ENCODE measurements at regions not wholly inside any gene's neighbourhood (a gene's known extent, or its start where the extent isn't known, plus 50 kb on each side); places are given as distances from the start of the nearest gene placed in this dataset.

- no peak for TF ChIP-seq CTCF (IDR thresholded peaks at IDR 0.05)
- TF ChIP-seq EP300 (IDR thresholded peaks at IDR 0.05) = no peak
- no peak for TF ChIP-seq POLR2A (IDR thresholded peaks at IDR 0.05)
Measured at GRCh38 chr20:53823121-53823764, 229.6 kb upstream of the ZNF217 start.
